ENCODE measurements at regions not wholly inside any gene's neighbourhood (a gene's known extent, or its start where the extent isn't known, plus 50 kb on each side); places are given as distances from the start of the nearest gene placed in this dataset.
A peak's percentile ranks its signal among the peaks of the same experiment; 100 is the strongest.

- no peaks in the 10 kb centered on the region for H3K9me2 ChIP-seq (replicated peaks; ENCODE audit: control insufficient read depth, low read length)
- no peak overlapping the region for H3K4me3 ChIP-seq (ENCODE audit: low read length)
- H3K27ac ChIP-seq (ENCODE audit: low read depth, low read length), result no peak overlapping the region
- H4K20me1 ChIP-seq (ENCODE audit: control insufficient read depth, insufficient read depth, low read depth, low read length), result no peaks in the 10 kb centered on the region
- no peaks in the 10 kb centered on the region for H3K36me3 ChIP-seq (ENCODE audit: control insufficient read depth, low read length)
- no peaks in the 10 kb centered on the region for H3K79me2 ChIP-seq (ENCODE audit: control insufficient read depth, low read length)
- no peaks in the 10 kb centered on the region for H3K27me3 ChIP-seq (ENCODE audit: control insufficient read depth, low read length)
- H3K9me3 ChIP-seq (ENCODE audit: control insufficient read depth, insufficient read depth, low read length), result no peaks in the 10 kb centered on the region
- peaks cover 3% of the 10 kb centered on the region; the same call in 1 of the 2 replicates for H3K4me1 ChIP-seq (ENCODE audit: control insufficient read depth, low read length)
- TF ChIP-seq, protein P1, sequence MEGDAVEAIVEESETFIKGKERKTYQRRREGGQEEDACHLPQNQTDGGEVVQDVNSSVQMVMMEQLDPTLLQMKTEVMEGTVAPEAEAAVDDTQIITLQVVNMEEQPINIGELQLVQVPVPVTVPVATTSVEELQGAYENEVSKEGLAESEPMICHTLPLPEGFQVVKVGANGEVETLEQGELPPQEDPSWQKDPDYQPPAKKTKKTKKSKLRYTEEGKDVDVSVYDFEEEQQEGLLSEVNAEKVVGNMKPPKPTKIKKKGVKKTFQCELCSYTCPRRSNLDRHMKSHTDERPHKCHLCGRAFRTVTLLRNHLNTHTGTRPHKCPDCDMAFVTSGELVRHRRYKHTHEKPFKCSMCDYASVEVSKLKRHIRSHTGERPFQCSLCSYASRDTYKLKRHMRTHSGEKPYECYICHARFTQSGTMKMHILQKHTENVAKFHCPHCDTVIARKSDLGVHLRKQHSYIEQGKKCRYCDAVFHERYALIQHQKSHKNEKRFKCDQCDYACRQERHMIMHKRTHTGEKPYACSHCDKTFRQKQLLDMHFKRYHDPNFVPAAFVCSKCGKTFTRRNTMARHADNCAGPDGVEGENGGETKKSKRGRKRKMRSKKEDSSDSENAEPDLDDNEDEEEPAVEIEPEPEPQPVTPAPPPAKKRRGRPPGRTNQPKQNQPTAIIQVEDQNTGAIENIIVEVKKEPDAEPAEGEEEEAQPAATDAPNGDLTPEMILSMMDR (IDR thresholded peaks at IDR 0.05; ENCODE audit: low read depth, low read length, poor library complexity, severe bottlenecking), result no peak
- no peak for TF ChIP-seq EZH2phosphoT487 (IDR thresholded peaks at IDR 0.05; ENCODE audit: borderline replicate concordance, low read length)
- H3K4me2 ChIP-seq (ENCODE audit: low read length), result peak overlapping the region; percentile 29; the same call in 1 of the 2 replicates
- no peaks in the 10 kb centered on the region for H3F3A ChIP-seq (ENCODE audit: control insufficient read depth, insufficient read depth)
Observed at GRCh38 chr3:181265750-181266333, 276.3 kb upstream of the DNAJC19 start.

DNA sequence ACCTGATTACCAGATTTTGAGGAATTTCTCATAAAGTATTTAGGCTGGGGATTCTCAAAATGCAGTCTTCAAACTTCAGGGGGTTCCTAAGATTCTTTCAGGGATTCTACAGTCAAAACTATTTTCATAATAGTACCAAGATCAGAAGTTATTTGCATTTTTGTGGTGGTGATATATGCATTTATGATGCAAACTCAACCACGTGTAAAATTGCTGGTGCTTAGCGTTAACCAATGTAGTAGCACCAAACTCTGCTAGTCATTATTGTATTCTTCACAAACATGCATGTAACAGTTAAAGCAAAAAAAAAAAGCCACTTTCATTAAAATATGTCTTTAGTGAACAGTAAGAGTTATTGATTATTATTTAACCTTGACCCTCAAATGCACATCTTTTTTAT is 274.9 kb upstream of the DNAJC19 start:
- no peak overlapping the region for H3K27ac ChIP-seq (ENCODE audit: low read depth, low read length)
- no peaks in the 10 kb centered on the region for H3F3A ChIP-seq (ENCODE audit: control insufficient read depth, insufficient read depth)
- no peaks in the 10 kb centered on the region for H3K27me3 ChIP-seq (ENCODE audit: control insufficient read depth, low read length)
- H3K9me2 ChIP-seq (replicated peaks; ENCODE audit: control insufficient read depth, low read length), result no peaks in the 10 kb centered on the region
- no peaks in the 10 kb centered on the region for H3K79me2 ChIP-seq (ENCODE audit: control insufficient read depth, low read length)
- H3K9me3 ChIP-seq (ENCODE audit: control insufficient read depth, insufficient read depth, low read length), result no peaks in the 10 kb centered on the region
- H3K4me1 ChIP-seq (ENCODE audit: control insufficient read depth, low read length), result peaks cover 3% of the 10 kb centered on the region; the same call in 1 of the 2 replicates
- no peaks in the 10 kb centered on the region for H3K36me3 ChIP-seq (ENCODE audit: control insufficient read depth, low read length)
- no peaks in the 10 kb centered on the region for H4K20me1 ChIP-seq (ENCODE audit: control insufficient read depth, insufficient read depth, low read depth, low read length)
- H3K4me3 ChIP-seq (ENCODE audit: low read length), result no peak overlapping the region
- no peak overlapping the region for H3K4me2 ChIP-seq (ENCODE audit: low read length)
- no peak for TF ChIP-seq EZH2phosphoT487 (IDR thresholded peaks at IDR 0.05; ENCODE audit: borderline replicate concordance, low read length)
- TF ChIP-seq, protein P1 (IDR thresholded peaks at IDR 0.05; ENCODE audit: low read depth, low read length, poor library complexity, severe bottlenecking), result no peak

- Histone ChIP-seq H3K4me3 (ENCODE audit: low read length) (no peak overlapping the region), H3K4me1 (ENCODE audit: control insufficient read depth, low read length) (no peaks in the 10 kb centered on the region), H3K9me3 (ENCODE audit: control insufficient read depth, insufficient read depth, low read length) (no peaks in the 10 kb centered on the region), H3K9me2 (replicated peaks; ENCODE audit: control insufficient read depth, low read length) (no peaks in the 10 kb centered on the region), H3K4me2 (ENCODE audit: low read length) (no peak overlapping the region), H3K27me3 (ENCODE audit: control insufficient read depth, low read length) (peaks cover 10% of the 10 kb centered on the region), H3F3A (ENCODE audit: control insufficient read depth, insufficient read depth) (no peaks in the 10 kb centered on the region), H4K20me1 (ENCODE audit: control insufficient read depth, insufficient read depth, low read depth, low read length) (no peaks in the 10 kb centered on the region), H3K79me2 (ENCODE audit: control insufficient read depth, low read length) (no peaks in the 10 kb centered on the region), H3K36me3 (ENCODE audit: control insufficient read depth, low read length) (no peaks in the 10 kb centered on the region), H3K27ac (ENCODE audit: low read depth, low read length) (no peak overlapping the region)
- TF ChIP-seq EZH2phosphoT487 (IDR thresholded peaks at IDR 0.05; ENCODE audit: borderline replicate concordance, low read length), result no peak
- TF ChIP-seq, protein P1 (IDR thresholded peaks at IDR 0.05; ENCODE audit: low read depth, low read length, poor library complexity, severe bottlenecking), result no peak
Observed at GRCh38 chr3:181253796-181254195, 264.3 kb upstream of the DNAJC19 start.
